ENCODE measurements at regions not wholly inside any gene's neighbourhood (a gene's known extent, or its start where the extent isn't known, plus 50 kb on each side); places are given as distances from the start of the nearest gene placed in this dataset.

DNA sequence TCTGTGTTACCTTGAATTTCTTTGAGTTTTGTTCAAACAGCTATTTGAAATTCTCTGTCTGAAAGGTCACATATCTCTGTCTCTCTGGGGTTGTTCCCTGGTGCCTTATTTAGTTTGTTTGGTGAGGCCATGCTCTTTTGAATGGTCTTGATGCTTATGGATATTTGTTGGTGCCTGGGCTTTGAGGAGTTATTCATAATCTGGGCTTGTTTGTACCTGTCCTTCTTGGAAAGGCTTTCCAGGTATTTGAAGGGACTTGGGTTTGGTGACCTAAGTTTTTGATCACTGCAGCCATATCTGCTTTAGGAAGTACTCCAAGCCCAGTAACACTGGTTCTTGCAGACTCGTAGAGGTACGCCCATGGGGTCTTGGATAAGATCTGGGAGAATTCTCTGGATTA is 63.3 kb upstream of the MAGI3 start:
- Histone ChIP-seq H3K27me3 (ENCODE audit: insufficient read depth, low read length) (no peaks in the 10 kb centered on the region), H3K9me3 (ENCODE audit: insufficient read depth, low read depth, low read length) (no peaks in the 10 kb centered on the region), H2BK120ac (ENCODE audit: insufficient read depth, low read length, poor library complexity) (no peak overlapping the region), H2BK5ac (ENCODE audit: low read depth, low read length, poor library complexity) (no peak overlapping the region), H3K79me2 (ENCODE audit: control insufficient read depth, insufficient read depth, low read length, poor library complexity) (no peaks in the 10 kb centered on the region), H3K4ac (ENCODE audit: low read depth, low read length) (no peak overlapping the region), H2AFZ (ENCODE audit: insufficient read depth, low read length, poor library complexity) (no peak overlapping the region), H3K18ac (ENCODE audit: low read length) (no peak overlapping the region), H3K27ac (ENCODE audit: low read depth, low read length) (no peak overlapping the region), H3K4me1 (ENCODE audit: control insufficient read depth in 1 of 2, insufficient read depth in 2 of 2, low read length in 2 of 2) (no peaks in the 10 kb centered on the region), H3K4me2 (ENCODE audit: low read length) (no peak overlapping the region), H3K9ac (ENCODE audit: low read length) (no peak overlapping the region), H4K91ac (ENCODE audit: low read depth, low read length) (no peak overlapping the region), H3K79me1 (ENCODE audit: low read length) (no peaks in the 10 kb centered on the region), H3K14ac (ENCODE audit: low read length) (no peak overlapping the region), H4K8ac (ENCODE audit: low read depth, low read length) (no peak overlapping the region), H3K36me3 (ENCODE audit: control insufficient read depth in 1 of 2, insufficient read depth in 2 of 2, low read length in 2 of 2) (no peaks in the 10 kb centered on the region), H2BK12ac (ENCODE audit: low read length) (no peak overlapping the region), H3K23ac (ENCODE audit: low read length) (no peak overlapping the region), H4K12ac (ENCODE audit: low read depth, low read length) (no peak overlapping the region), H3K4me3 (ENCODE audit: low read depth, low read length) (no peak overlapping the region), H2AK5ac (ENCODE audit: low read length) (no peak overlapping the region)
- no CpG with 5 or more reads among the region's 2 CpGs for WGBS (ENCODE audit: extremely low coverage, insufficient coverage, insufficient read length)
- DNase-seq, result no peak

DNA sequence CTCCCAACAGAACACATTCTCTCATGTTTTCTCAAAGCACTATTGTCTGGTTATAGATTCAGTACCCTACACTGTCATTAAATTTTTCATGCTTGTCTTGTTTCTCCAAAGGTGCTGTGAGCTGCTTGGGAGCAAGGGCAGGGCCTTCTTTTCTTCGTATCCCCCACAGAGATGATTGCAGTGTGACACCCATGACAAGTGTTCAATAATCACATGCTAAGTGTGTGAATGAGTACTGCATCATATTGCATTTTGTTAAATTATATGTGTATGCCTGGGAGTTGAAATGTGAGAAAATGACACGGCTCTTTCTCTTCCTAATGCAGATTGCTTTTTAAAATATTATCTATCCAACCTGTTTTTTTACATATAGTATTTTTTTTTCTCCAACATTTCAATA is 57.3 kb upstream of the MAGI3 start:
- Histone ChIP-seq H3K9me3 (ENCODE audit: insufficient read depth, low read depth, low read length) (no peaks in the 10 kb centered on the region), H2BK5ac (ENCODE audit: low read depth, low read length, poor library complexity) (no peak overlapping the region), H3K4me1 (ENCODE audit: control insufficient read depth in 1 of 2, insufficient read depth in 2 of 2, low read length in 2 of 2) (no peaks in the 10 kb centered on the region), H3K18ac (ENCODE audit: low read length) (no peak overlapping the region), H4K91ac (ENCODE audit: low read depth, low read length) (no peak overlapping the region), H2AK5ac (ENCODE audit: low read length) (no peak overlapping the region), H2BK12ac (ENCODE audit: low read length) (no peak overlapping the region), H3K4me2 (ENCODE audit: low read length) (no peak overlapping the region), H3K23ac (ENCODE audit: low read length) (no peak overlapping the region), H3K4me3 (ENCODE audit: low read depth, low read length) (no peak overlapping the region), H3K27ac (ENCODE audit: low read depth, low read length) (no peak overlapping the region), H2AFZ (ENCODE audit: insufficient read depth, low read length, poor library complexity) (no peak overlapping the region), H3K9ac (ENCODE audit: low read length) (no peak overlapping the region), H4K8ac (ENCODE audit: low read depth, low read length) (no peak overlapping the region), H3K27me3 (ENCODE audit: insufficient read depth, low read length) (no peaks in the 10 kb centered on the region), H3K36me3 (ENCODE audit: control insufficient read depth in 1 of 2, insufficient read depth in 2 of 2, low read length in 2 of 2) (no peaks in the 10 kb centered on the region), H3K79me2 (ENCODE audit: control insufficient read depth, insufficient read depth, low read length, poor library complexity) (no peaks in the 10 kb centered on the region), H4K12ac (ENCODE audit: low read depth, low read length) (no peak overlapping the region), H2BK120ac (ENCODE audit: insufficient read depth, low read length, poor library complexity) (no peak overlapping the region), H3K79me1 (ENCODE audit: low read length) (no peaks in the 10 kb centered on the region), H3K14ac (ENCODE audit: low read length) (no peak overlapping the region), H3K4ac (ENCODE audit: low read depth, low read length) (no peak overlapping the region)
- no peak for DNase-seq
- no CpG with 5 or more reads among the region's 2 CpGs for WGBS (ENCODE audit: extremely low coverage, insufficient coverage, insufficient read length)

DNA sequence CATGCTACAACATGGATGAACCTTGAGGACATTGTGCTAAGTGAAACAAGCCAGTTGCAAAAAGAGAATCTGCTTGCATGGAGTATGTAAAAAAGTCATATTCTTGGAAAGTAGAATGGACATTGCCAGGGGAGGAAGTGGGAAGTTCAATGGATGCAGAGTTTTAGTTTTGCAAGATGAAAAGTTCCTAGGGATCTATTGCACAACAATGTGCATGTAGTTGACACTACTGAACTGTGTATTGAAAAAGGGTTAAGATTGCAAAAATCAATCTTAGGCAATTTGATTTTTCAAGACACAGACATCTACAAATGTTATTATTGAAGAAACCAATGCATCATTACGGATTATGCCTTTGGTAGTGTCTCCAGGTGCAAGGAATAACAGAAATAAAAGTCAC is 50.3 kb upstream of the MAGI3 start:
- Histone ChIP-seq H3K14ac (ENCODE audit: low read length) (no peak overlapping the region), H3K23ac (ENCODE audit: low read length) (no peak overlapping the region), H3K4me2 (ENCODE audit: low read length) (no peak overlapping the region), H4K91ac (ENCODE audit: low read depth, low read length) (no peak overlapping the region), H2AK5ac (ENCODE audit: low read length) (no peak overlapping the region), H2AFZ (ENCODE audit: insufficient read depth, low read length, poor library complexity) (no peak overlapping the region), H3K36me3 (ENCODE audit: control insufficient read depth in 1 of 2, insufficient read depth in 2 of 2, low read length in 2 of 2) (no peaks in the 10 kb centered on the region), H3K27ac (ENCODE audit: low read depth, low read length) (no peak overlapping the region), H4K8ac (ENCODE audit: low read depth, low read length) (no peak overlapping the region), H3K9me3 (ENCODE audit: insufficient read depth, low read depth, low read length) (no peaks in the 10 kb centered on the region), H3K4ac (ENCODE audit: low read depth, low read length) (no peak overlapping the region), H3K9ac (ENCODE audit: low read length) (no peak overlapping the region), H3K4me1 (ENCODE audit: control insufficient read depth in 1 of 2, insufficient read depth in 2 of 2, low read length in 2 of 2) (no peaks in the 10 kb centered on the region), H2BK12ac (ENCODE audit: low read length) (no peak overlapping the region), H2BK120ac (ENCODE audit: insufficient read depth, low read length, poor library complexity) (no peak overlapping the region), H3K4me3 (ENCODE audit: low read depth, low read length) (no peak overlapping the region), H3K27me3 (ENCODE audit: insufficient read depth, low read length) (no peaks in the 10 kb centered on the region), H3K18ac (ENCODE audit: low read length) (no peak overlapping the region), H4K12ac (ENCODE audit: low read depth, low read length) (no peak overlapping the region), H3K79me2 (ENCODE audit: control insufficient read depth, insufficient read depth, low read length, poor library complexity) (no peaks in the 10 kb centered on the region), H3K79me1 (ENCODE audit: low read length) (no peaks in the 10 kb centered on the region), H2BK5ac (ENCODE audit: low read depth, low read length, poor library complexity) (no peak overlapping the region)
- no peak for DNase-seq
- no CpG with 5 or more reads among the region's 1 CpG for WGBS (ENCODE audit: extremely low coverage, insufficient coverage, insufficient read length)

Data from trophoblast cell (in vitro differentiated cells and primary cell).